VCaP (cell line): ENCODE measurements at regions not wholly inside any gene's neighbourhood (a gene's known extent, or its start where the extent isn't known, plus 50 kb on each side); places are given as distances from the start of the nearest gene placed in this dataset.
"Not testable (repeated sequence)": the region's sequence is repeated elsewhere in the genome, so short reads cannot be mapped to it uniquely, and the experiment has no call there.

Experiments used
- H3K27ac ChIP-seq: fragments of 450-650 bp; 2 replicates; pipeline ENCODE4 v1.5.1; 2017
- TF ChIP-seq, protein P1 (sequence below): fragments of 450-650 bp; conservative IDR thresholded peaks from 2 replicates; pipeline ENCODE4 v1.5.1; 2017; ENCODE audit warnings: mild to moderate bottlenecking, moderate library complexity

DNA sequence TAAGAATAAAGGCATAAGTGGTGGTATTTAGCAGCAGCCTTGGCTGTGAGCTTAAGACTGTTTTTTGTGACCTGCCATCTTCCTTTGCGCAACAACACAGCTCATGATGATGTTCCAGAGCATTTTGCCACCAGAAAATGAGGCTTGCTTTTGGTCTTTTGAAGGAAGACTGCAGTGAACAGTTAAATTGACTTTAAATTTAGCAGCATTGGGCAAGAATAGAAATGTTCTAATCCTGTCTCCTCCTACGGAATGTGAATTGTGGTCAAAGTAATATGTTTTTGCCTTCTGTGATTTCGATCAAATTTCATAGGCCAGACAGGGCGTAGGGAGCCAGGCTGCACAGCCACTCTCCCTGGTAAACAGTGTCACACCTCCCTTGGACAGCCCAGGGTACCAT, 460.7 kb upstream of the RASGRP1 start:
- no peak overlapping the region for H3K27ac ChIP-seq
- TF ChIP-seq, protein P1, sequence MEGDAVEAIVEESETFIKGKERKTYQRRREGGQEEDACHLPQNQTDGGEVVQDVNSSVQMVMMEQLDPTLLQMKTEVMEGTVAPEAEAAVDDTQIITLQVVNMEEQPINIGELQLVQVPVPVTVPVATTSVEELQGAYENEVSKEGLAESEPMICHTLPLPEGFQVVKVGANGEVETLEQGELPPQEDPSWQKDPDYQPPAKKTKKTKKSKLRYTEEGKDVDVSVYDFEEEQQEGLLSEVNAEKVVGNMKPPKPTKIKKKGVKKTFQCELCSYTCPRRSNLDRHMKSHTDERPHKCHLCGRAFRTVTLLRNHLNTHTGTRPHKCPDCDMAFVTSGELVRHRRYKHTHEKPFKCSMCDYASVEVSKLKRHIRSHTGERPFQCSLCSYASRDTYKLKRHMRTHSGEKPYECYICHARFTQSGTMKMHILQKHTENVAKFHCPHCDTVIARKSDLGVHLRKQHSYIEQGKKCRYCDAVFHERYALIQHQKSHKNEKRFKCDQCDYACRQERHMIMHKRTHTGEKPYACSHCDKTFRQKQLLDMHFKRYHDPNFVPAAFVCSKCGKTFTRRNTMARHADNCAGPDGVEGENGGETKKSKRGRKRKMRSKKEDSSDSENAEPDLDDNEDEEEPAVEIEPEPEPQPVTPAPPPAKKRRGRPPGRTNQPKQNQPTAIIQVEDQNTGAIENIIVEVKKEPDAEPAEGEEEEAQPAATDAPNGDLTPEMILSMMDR: no peak

GRCh38 chr15:39025881-39026280, 461.3 kb upstream of the RASGRP1 start:
- TF ChIP-seq, protein P1: no peak
- no peak overlapping the region for H3K27ac ChIP-seq

GRCh38 chr15:39028069-39028468, 463.5 kb upstream of the RASGRP1 start:
- no peak overlapping the region for H3K27ac ChIP-seq
- TF ChIP-seq, protein P1: no peak

GRCh38 chr15:39029741-39030140, 465.1 kb upstream of the RASGRP1 start:
- TF ChIP-seq, protein P1: no peak

DNA sequence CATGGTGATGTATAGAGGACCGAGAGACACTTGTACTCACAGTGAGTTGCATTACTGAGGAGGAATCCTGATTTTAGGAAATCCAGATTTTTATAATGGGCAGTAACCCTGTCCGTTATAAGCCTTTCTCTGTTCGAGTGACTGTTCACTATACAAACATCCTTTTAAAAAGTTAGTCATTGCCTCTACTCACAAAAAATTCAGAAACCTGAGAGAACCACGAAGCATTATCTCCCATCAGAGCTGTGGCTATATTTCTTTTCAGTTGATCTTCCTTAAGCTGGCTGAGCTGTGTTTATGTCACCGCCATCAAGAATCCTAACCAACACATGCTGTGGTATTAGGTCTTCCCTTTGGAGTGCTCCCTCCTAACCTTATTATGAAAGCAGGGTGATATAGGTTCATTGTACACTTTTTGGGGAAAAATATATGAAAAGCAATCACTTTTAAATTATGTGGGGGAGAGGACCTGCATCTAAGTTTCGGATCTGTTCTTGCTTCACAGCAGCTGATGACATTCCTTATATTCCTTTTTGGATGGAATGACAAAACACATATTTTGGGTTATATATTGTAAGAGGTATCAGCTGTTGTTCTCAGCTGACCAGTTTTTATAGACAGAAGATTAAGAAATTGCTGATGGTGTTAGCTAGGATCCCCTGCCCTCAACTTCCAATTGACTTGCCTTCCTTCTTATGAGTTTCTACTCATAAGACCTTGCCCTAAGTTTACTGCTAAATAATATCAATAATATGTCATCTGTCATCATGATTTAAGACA, 465.9 kb upstream of the RASGRP1 start:
- no peak overlapping the region for H3K27ac ChIP-seq
- TF ChIP-seq, protein P1: no peak

More at GRCh38 chr15:39029741-39030140, 465.1 kb upstream of the RASGRP1 start:
- H3K27ac ChIP-seq: no peak overlapping the region

DNA sequence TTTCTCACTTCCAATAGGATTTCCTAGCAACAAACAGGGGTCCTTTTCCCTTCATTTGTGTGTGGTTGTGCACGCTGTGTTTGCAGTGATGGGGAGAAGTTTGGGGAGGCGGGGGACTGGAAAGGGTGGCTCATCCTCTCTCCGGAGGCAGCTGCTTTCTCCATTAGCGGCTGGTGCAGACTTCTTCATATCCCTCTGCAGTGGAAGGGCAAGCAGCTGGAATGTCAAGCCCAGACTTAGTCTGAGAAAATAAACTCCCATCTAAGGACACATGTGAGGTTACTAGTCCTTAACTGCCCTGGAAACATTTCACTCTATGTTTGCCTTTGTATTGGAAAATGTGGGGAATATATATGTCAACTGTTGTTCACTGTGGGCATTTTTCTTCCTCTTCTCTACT, 467.0 kb upstream of the RASGRP1 start:
- TF ChIP-seq, protein P1: no peak
- no peak overlapping the region for H3K27ac ChIP-seq

DNA sequence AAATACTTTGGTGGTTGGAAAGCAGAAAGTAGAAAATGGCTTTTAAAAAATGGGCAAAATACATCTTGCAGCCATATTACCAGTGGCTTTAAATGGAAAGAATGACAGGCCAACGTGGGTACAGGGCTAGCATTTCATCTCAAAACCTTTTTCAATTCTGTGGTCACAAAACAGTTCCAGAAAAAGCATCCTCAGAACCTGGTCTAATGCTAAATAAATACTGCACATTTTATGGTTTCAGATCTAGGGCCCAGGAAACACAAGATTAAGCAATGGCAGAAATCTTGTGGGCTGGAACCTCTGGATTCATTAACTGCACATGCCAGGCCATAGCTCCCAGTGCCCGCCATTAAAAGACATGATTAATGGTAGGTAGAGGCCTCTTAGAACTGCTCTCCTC, 470.2 kb upstream of the RASGRP1 start:
- no peak overlapping the region for H3K27ac ChIP-seq
- TF ChIP-seq, protein P1: no peak

DNA sequence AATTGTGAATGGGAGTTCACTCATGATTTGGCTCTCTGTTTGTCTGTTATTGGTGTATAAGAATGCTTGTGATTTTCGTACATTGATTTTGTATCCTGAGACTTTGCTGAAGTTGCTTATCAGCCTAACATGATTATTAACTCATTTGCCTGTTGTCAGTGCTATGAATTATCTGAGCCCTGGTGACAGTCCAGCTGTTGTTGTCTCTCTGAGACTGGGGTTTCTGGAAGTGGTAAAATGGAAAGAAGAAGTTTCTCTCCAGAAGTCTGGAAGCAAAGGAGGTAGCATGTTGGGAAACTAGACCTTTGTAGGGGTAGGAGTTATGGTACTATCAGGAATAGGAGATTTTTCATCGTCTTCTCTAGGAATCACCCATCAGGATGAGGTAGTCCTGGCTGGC, 473.0 kb upstream of the RASGRP1 start:
- H3K27ac ChIP-seq: not testable (repeated sequence)
